DOHH2 (cell line): ENCODE measurements at regions not wholly inside any gene's neighbourhood (a gene's known extent, or its start where the extent isn't known, plus 50 kb on each side); places are given as distances from the start of the nearest gene placed in this dataset.

ENCODE experiments used
- H3F3A ChIP-seq: fragments of 200-600 bp; sonication (generic), shearing (Covaris generic); 2 replicates; pipeline ENCODE4 v1.6.0; 2016; ENCODE audit warnings: antibody characterized with exemption, mild to moderate bottlenecking; ENCODE audit not compliant: control insufficient read depth, insufficient read depth
- H3K27ac ChIP-seq: fragments of 200-600 bp; sonication (generic); 2 replicates; pipeline ENCODE4 v1.5.1; 2014; ENCODE audit warnings: low read depth, mild to moderate bottlenecking, low read length, moderate library complexity
- H3K27me3 ChIP-seq: fragments of 200-600 bp; sonication (generic); 2 replicates; pipeline ENCODE4 v1.6.1; 2014; ENCODE audit warnings: mild to moderate bottlenecking, low read length, mixed read lengths; ENCODE audit not compliant: control insufficient read depth
- H3K36me3 ChIP-seq: fragments of 200-600 bp; sonication (generic); 2 replicates; pipeline ENCODE4 v1.6.1; 2014; ENCODE audit warnings: mild to moderate bottlenecking, low read length, moderate library complexity, mixed read lengths; ENCODE audit not compliant: control insufficient read depth
- H3K4me1 ChIP-seq: fragments of 200-600 bp; sonication (generic); 2 replicates; pipeline ENCODE4 v1.6.1; 2014; ENCODE audit warnings: mild to moderate bottlenecking, low read length, mixed read lengths; ENCODE audit not compliant: control insufficient read depth
- H3K4me2 ChIP-seq: fragments of 200-600 bp; sonication (generic); 2 replicates; pipeline ENCODE4 v1.6.0; 2014; ENCODE audit warnings: mild to moderate bottlenecking, low read length, moderate library complexity
- H3K4me3 ChIP-seq: fragments of 200-600 bp; sonication (generic); 2 replicates; pipeline ENCODE4 v1.5.1; 2014; ENCODE audit warnings: mild to moderate bottlenecking, low read length, mixed read lengths
- H3K79me2 ChIP-seq: fragments of 200-600 bp; sonication (generic); 2 replicates; pipeline ENCODE4 v1.6.1; 2014; ENCODE audit warnings: mild to moderate bottlenecking, low read length, mixed read lengths; ENCODE audit not compliant: control insufficient read depth
- H3K9me2 ChIP-seq: fragments of 200-600 bp; sonication (generic); replicated peaks from 2 replicates; pipeline ENCODE4 v1.6.1; 2014; ENCODE audit warnings: mild to moderate bottlenecking, low read length, mixed read lengths; ENCODE audit not compliant: control insufficient read depth
- H3K9me3 ChIP-seq: fragments of 200-600 bp; sonication (generic); 2 replicates; pipeline ENCODE4 v1.6.1; 2014; ENCODE audit warnings: antibody characterized with exemption, low read length, mixed read lengths; ENCODE audit not compliant: control insufficient read depth, insufficient read depth
- H4K20me1 ChIP-seq: fragments of 200-600 bp; sonication (generic); 2 replicates; pipeline ENCODE4 v1.6.0; 2014; ENCODE audit warnings: low read depth, mild to moderate bottlenecking, antibody characterized with exemption, low read length, moderate library complexity; ENCODE audit not compliant: control insufficient read depth, insufficient read depth
- CTCF ChIP-seq: fragments of 200-600 bp; sonication (generic); IDR thresholded peaks from one replicate; pipeline ENCODE4 v1.5.1; 2014; ENCODE audit warnings: antibody characterized with exemption, mild to moderate bottlenecking, low read depth, low read length; ENCODE audit not compliant: poor library complexity, severe bottlenecking
- EZH2phosphoT487 ChIP-seq: fragments of 200-600 bp; sonication (generic); IDR thresholded peaks from 2 replicates; pipeline ENCODE4 v1.6.1; 2017; ENCODE audit warnings: borderline replicate concordance, mild to moderate bottlenecking, antibody characterized with exemption, low read length, moderate library complexity, mixed read lengths

- no peaks in the 10 kb centered on the region for H3K9me2 ChIP-seq
- H3K4me2 ChIP-seq, result no peak overlapping the region
- H3F3A ChIP-seq, result no peaks in the 10 kb centered on the region
- H3K27ac ChIP-seq, result no peak overlapping the region
- no peaks in the 10 kb centered on the region for H3K27me3 ChIP-seq
- H3K4me1 ChIP-seq, result no peaks in the 10 kb centered on the region
- H3K4me3 ChIP-seq, result no peak overlapping the region
- H4K20me1 ChIP-seq, result no peaks in the 10 kb centered on the region
- no peaks in the 10 kb centered on the region for H3K79me2 ChIP-seq
- no peaks in the 10 kb centered on the region for H3K36me3 ChIP-seq
- TF ChIP-seq EZH2phosphoT487, result no peak
- no peak for TF ChIP-seq CTCF
- no peaks in the 10 kb centered on the region for H3K9me3 ChIP-seq
These were observed 1081.0 kb downstream of the TMTC2 start for GRCh38 chr12:83767723-83768122.

- H3K79me2 ChIP-seq, result no peaks in the 10 kb centered on the region
- no peaks in the 10 kb centered on the region for H3F3A ChIP-seq
- no peaks in the 10 kb centered on the region for H3K27me3 ChIP-seq
- H3K36me3 ChIP-seq, result no peaks in the 10 kb centered on the region
- H3K4me3 ChIP-seq, result no peak overlapping the region
- no peak overlapping the region for H3K27ac ChIP-seq
- no peaks in the 10 kb centered on the region for H4K20me1 ChIP-seq
- no peaks in the 10 kb centered on the region for H3K4me1 ChIP-seq
- no peaks in the 10 kb centered on the region for H3K9me2 ChIP-seq
- TF ChIP-seq CTCF (no peak), EZH2phosphoT487 (no peak)
- H3K4me2 ChIP-seq, result no peak overlapping the region
- H3K9me3 ChIP-seq, result no peaks in the 10 kb centered on the region
These were observed 1076.7 kb downstream of the TMTC2 start for GRCh38 chr12:83763425-83763824.

DNA sequence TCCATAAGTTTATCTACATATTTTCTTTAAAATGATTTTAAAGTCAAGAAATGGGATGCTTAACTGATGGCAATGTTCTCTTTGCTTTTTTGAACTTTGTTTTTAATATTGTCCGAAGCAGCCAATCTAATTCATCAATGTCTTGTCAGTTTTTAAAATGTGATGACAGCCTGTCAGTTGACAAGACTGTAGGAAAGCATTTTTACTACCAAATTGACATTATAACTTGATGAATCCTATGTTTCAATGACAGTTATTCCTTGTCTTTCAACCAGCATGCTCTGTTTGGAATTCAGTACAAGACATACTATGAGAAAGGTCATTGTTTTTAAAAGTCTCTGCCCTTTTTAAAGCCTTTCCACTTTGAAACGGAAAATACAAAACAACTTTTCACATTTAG is 1073.2 kb downstream of the TMTC2 start:
- Histone ChIP-seq H3F3A (no peaks in the 10 kb centered on the region), H4K20me1 (no peaks in the 10 kb centered on the region), H3K27ac (no peak overlapping the region), H3K9me3 (no peaks in the 10 kb centered on the region), H3K4me1 (no peaks in the 10 kb centered on the region), H3K27me3 (no peaks in the 10 kb centered on the region), H3K9me2 (no peaks in the 10 kb centered on the region), H3K79me2 (no peaks in the 10 kb centered on the region), H3K4me3 (no peak overlapping the region), H3K4me2 (no peak overlapping the region), H3K36me3 (no peaks in the 10 kb centered on the region)
- TF ChIP-seq EZH2phosphoT487, result no peak
- no peak for TF ChIP-seq CTCF
